Stimulated activated naive CD8-positive, alpha-beta T cell treated with anti-CD3 and anti-CD28 coated beads, Interleukin-15, Interleukin-2, amounts not matched to agents 100 U/mL and 50 U/mL, for 24 hours (primary cell): ENCODE measurements at regions not wholly inside any gene's neighbourhood (a gene's known extent, or its start where the extent isn't known, plus 50 kb on each side); places are given as distances from the start of the nearest gene placed in this dataset.
"Not testable (repeated sequence)": the region's sequence is repeated elsewhere in the genome, so short reads cannot be mapped to it uniquely, and the experiment has no call there.

ENCODE experiments used
- ATAC-seq: fragments of 150-1000 bp; cut with Tn5 transposase; one replicate; pipeline ENCODE4 v1.10.0; 2021
- DNase-seq: peaks from one replicate; pipeline ENCODE4 v3.0.0; 2021

GRCh38 chr7:54898659-54899340 is 120.0 kb upstream of the EGFR start:
- DNase-seq (no peak), ATAC-seq (no peak)

- DNase-seq (no peak), ATAC-seq (no peak)
These were observed 117.0 kb upstream of the EGFR start for GRCh38 chr7:54901840-54902239.

GRCh38 chr7:54904130-54904529 is 114.7 kb upstream of the EGFR start:
- ATAC-seq (no peak), DNase-seq (no peak)

- no peak for DNase-seq
- ATAC-seq = no peak
These were observed 113.8 kb upstream of the EGFR start for GRCh38 chr7:54904986-54905385.

GRCh38 chr7:54906963-54907362 is 111.9 kb upstream of the EGFR start:
- ATAC-seq = no peak
- DNase-seq = no peak

GRCh38 chr7:54907981-54908380 is 110.8 kb upstream of the EGFR start:
- DNase-seq = no peak

GRCh38 chr7:54908760-54909438 is 109.9 kb upstream of the EGFR start:
- DNase-seq (no peak), ATAC-seq (no peak)

More at GRCh38 chr7:54907981-54908380, 110.8 kb upstream of the EGFR start:
- ATAC-seq = no peak

GRCh38 chr7:54915870-54916598 is 102.8 kb upstream of the EGFR start:
- DNase-seq = no peak
- ATAC-seq = no peak

GRCh38 chr7:54917613-54918391 is 101.0 kb upstream of the EGFR start:
- DNase-seq (no peak), ATAC-seq (no peak)

GRCh38 chr7:54921116-54921515 is 97.7 kb upstream of the EGFR start:
- ATAC-seq = no peak
- no peak for DNase-seq

GRCh38 chr7:54931532-54931931 is 87.3 kb upstream of the EGFR start:
- no peak for ATAC-seq

GRCh38 chr7:54932818-54933543 is 85.8 kb upstream of the EGFR start:
- ATAC-seq = no peak
- no peak for DNase-seq

More at GRCh38 chr7:54931532-54931931, 87.3 kb upstream of the EGFR start:
- DNase-seq = no peak

GRCh38 chr7:54933643-54934042 is 85.2 kb upstream of the EGFR start:
- ATAC-seq (no peak), DNase-seq (no peak)

- DNase-seq (no peak), ATAC-seq (no peak)
These were observed 78.1 kb upstream of the EGFR start for GRCh38 chr7:54940748-54941147.

GRCh38 chr7:54944179-54944578 is 74.6 kb upstream of the EGFR start:
- no peak for DNase-seq
- ATAC-seq = no peak

- DNase-seq (no peak), ATAC-seq (no peak)
These were observed 72.5 kb upstream of the EGFR start for GRCh38 chr7:54946271-54946670.

- DNase-seq (no peak), ATAC-seq (no peak)
These were observed 72.1 kb upstream of the EGFR start for GRCh38 chr7:54946764-54947163.

- DNase-seq = no peak
- ATAC-seq = no peak
These were observed 71.6 kb upstream of the EGFR start for GRCh38 chr7:54947266-54947665.

GRCh38 chr7:54949514-54949913 is 69.3 kb upstream of the EGFR start:
- DNase-seq, ATAC-seq: not testable (repeated sequence)

GRCh38 chr7:54955296-54955695 is 63.5 kb upstream of the EGFR start:
- ATAC-seq = no peak
- DNase-seq = no peak

- ATAC-seq = no peak
These were observed 63.0 kb upstream of the EGFR start for GRCh38 chr7:54955696-54956420.

More at GRCh38 chr7:54955696-54956420, 63.0 kb upstream of the EGFR start:
- no peak for DNase-seq
